ENCODE measurements at regions not wholly inside any gene's neighbourhood (a gene's known extent, or its start where the extent isn't known, plus 50 kb on each side); places are given as distances from the start of the nearest gene placed in this dataset.

DNA sequence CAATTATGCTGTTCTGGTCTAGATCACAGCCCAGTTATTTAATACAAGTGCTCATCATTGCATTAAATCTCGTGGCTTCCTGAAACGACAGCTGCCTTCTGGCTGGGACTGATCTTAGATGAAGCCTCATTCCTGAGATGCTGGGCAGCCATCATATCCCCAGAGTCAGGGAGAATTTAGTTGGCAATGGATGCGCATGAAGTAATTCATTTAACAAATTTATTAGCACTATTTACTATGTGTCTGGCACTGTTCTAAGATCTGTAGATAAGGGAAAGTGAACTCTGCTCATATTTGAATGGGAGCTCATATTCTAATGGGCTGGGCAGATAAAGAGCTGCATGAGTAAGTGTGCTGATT lies 244.7 kb downstream of the KCNS3 start:
- TF ChIP-seq, protein P1, sequence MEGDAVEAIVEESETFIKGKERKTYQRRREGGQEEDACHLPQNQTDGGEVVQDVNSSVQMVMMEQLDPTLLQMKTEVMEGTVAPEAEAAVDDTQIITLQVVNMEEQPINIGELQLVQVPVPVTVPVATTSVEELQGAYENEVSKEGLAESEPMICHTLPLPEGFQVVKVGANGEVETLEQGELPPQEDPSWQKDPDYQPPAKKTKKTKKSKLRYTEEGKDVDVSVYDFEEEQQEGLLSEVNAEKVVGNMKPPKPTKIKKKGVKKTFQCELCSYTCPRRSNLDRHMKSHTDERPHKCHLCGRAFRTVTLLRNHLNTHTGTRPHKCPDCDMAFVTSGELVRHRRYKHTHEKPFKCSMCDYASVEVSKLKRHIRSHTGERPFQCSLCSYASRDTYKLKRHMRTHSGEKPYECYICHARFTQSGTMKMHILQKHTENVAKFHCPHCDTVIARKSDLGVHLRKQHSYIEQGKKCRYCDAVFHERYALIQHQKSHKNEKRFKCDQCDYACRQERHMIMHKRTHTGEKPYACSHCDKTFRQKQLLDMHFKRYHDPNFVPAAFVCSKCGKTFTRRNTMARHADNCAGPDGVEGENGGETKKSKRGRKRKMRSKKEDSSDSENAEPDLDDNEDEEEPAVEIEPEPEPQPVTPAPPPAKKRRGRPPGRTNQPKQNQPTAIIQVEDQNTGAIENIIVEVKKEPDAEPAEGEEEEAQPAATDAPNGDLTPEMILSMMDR (IDR thresholded peaks at IDR 0.05; ENCODE audit: extremely low read depth in 1 of 2, insufficient read depth in 1 of 2, low read depth in 1 of 2, low read length in 2 of 2): no peak
- TF ChIP-seq EZH2 (IDR thresholded peaks at IDR 0.05; ENCODE audit: borderline replicate concordance, low read depth, low read length, severe bottlenecking): no peak

All from endothelial cell of umbilical vein (primary cell).